Spinal cord (tissue), 9 donors: ENCODE measurements at regions not wholly inside any gene's neighbourhood (a gene's known extent, or its start where the extent isn't known, plus 50 kb on each side); places are given as distances from the start of the nearest gene placed in this dataset.
"Not testable (repeated sequence)": the region's sequence is repeated elsewhere in the genome, so short reads cannot be mapped to it uniquely, and the experiment has no call there.

Experiments
- DNase-seq, 6 donors: peaks; one replicate each; pipeline versions ENCODE4 v3.0.0 to v3.0.0-alpha.2; 2013 to 2015; ENCODE audit warnings: low spot score in 6 of 6, low read depth in 4 of 6
- H3K27ac ChIP-seq: one replicate; pipeline ENCODE4 v1.5.1; 2013; ENCODE audit warnings: low read depth, low read length, control low read depth
- H3K27me3 ChIP-seq: one replicate; pipeline ENCODE4 v1.6.1; 2013; ENCODE audit warnings: low read length; ENCODE audit not compliant: control insufficient read depth, insufficient read depth
- H3K36me3 ChIP-seq: one replicate; pipeline ENCODE4 v1.6.1; 2013; ENCODE audit warnings: low read length; ENCODE audit not compliant: control insufficient read depth, insufficient read depth
- H3K4me1 ChIP-seq: one replicate; pipeline ENCODE4 v1.6.1; 2013; ENCODE audit warnings: low read length; ENCODE audit not compliant: control insufficient read depth, insufficient read depth
- H3K4me3 ChIP-seq: one replicate; pipeline ENCODE4 v1.5.1; 2013; ENCODE audit warnings: low read depth, low read length, control low read depth
- H3K9me3 ChIP-seq: one replicate; pipeline ENCODE4 v1.6.1; 2013; ENCODE audit warnings: low read length; ENCODE audit not compliant: control insufficient read depth, insufficient read depth
- WGBS: methylation state at CpG from one replicate; pipeline ENCODE4 v1.1.5; 2013; ENCODE audit warnings: missing lambda C conversion rate; ENCODE audit not compliant: insufficient coverage; 5-methylcytosine and 5-hydroxymethylcytosine counted together
- donor health status: healthy.

DNA sequence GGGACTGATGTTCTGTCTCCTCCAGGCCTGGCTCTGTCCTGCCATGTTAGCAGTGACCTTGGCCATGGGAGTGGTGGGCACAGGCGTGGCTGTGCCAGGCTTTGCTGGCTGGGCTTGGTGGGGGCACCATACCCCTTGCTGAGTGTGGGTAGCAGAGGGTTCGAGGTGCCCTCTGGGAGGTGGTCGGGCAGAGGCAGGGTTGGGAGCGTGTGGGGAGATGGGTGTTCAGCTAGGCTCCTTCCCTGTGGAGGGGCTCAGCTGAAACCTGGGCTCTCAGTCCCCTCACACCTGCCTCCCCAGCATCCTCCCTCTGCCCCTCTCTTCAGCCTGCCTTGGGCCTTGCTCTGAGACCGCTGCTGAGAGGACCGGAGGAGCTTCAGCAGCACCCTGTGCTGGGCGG lies 109.6 kb downstream of the TMEM121 start:
- WGBS, result no CpG with 5 or more reads among the region's 7 CpGs
- not testable (repeated sequence) for H3K27ac ChIP-seq, H3K9me3 ChIP-seq, H3K4me1 ChIP-seq, DNase-seq, H3K36me3 ChIP-seq, H3K27me3 ChIP-seq, H3K4me3 ChIP-seq

DNA sequence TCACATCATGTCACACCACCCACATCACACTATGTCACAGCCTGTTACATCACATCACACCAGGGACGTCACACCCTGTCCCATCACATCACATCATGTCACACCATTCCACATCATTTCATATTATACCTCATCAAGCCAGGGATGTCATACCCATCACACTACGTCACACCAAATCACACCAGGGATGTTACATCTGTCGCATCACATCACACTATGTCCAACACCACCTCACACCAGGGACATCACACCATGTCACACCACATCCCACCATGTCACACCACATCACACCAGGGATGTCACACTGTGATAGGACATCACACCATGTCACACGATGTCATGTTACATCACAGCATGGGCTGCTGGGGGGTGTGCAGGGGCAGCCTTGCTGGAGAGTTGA lies 110.6 kb downstream of the TMEM121 start:
- H3K4me3 ChIP-seq, result no peak overlapping the region
- no peak overlapping the region for H3K27ac ChIP-seq
- peaks cover 4% of the 10 kb centered on the region for H3K9me3 ChIP-seq
- WGBS, result 100% methylated on average over 1 of the region's 4 CpGs
- H3K27me3 ChIP-seq, result no peaks in the 10 kb centered on the region
- no peaks in the 10 kb centered on the region for H3K4me1 ChIP-seq
- DNase-seq, result no peak
- H3K36me3 ChIP-seq, result no peaks in the 10 kb centered on the region

DNA sequence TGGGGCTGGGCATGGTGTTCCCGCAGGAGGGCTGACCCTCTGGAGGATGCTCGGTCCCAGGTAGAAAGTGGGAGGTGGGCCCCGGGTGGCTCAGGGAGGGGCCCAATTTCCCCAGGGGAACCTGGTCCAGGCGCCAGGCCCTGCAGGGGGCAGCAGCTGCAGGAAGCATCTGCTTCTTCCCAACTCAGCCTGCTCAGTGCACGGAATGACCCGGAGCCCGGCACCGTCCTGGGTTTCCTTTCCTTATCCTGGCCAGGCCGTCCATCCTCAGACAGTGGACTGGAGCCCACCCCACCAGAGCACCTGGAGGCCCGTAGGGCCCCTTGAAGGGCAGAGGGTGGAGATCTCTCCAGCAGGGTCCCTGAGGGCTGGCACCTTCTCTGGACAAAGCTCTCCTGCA lies 111.0 kb downstream of the TMEM121 start:
- not testable (repeated sequence) for DNase-seq, H3K4me3 ChIP-seq, H3K27me3 ChIP-seq, H3K27ac ChIP-seq, H3K36me3 ChIP-seq, H3K4me1 ChIP-seq, H3K9me3 ChIP-seq
- WGBS, result 85% methylated on average over 3 of the region's 10 CpGs

DNA sequence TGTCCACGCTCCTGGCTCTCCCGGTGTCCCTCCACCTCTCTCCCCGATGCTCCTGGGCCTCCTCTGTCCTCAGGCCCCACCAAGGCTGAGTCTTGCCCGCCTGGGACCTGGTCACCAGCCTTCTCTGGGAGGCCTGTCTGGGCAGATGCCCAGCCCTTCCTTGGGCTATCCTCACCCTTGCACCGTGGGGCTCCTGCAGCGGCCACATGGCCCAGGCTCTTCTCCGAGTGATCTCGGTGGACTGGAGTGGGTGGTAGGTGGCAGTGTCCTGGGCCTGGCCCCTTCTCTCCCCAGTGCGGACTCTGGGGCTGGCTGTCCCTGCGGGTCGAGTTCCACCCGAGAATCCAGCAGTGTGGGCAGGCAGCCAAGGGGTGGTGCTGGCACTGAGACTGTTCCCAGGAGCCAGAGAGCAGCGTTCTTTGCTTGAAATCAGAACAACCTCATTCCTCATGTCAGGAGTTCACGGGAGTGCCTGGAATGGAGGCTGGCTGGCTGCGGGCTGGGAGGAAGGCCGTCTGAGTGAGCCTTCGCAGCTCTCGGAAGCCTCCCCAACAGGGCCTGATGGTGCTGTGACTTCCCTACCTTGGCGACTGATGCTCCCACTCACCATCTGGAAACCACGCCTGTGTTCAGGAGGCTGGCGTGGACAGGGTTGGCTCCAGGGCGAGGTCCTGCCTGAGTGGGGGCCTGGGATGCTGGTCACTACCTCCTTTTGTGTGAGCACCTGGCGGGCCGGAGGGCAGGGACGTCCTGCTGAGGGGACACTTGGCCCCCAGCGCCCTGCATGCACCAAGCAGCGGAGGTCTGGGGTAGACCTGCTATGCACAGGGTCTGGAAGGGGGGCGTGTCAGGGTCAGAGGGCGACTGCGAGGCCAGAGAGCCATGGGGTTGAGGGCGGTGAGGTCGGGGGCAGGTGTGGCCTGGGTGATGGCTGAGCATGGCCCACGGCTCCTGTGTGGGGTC lies 113.9 kb downstream of the TMEM121 start:
- not testable (repeated sequence) for H3K27ac ChIP-seq, DNase-seq, H3K4me1 ChIP-seq, H3K4me3 ChIP-seq, H3K36me3 ChIP-seq, H3K9me3 ChIP-seq, H3K27me3 ChIP-seq
- WGBS, result 90% methylated on average over 14 of the region's 33 CpGs

DNA sequence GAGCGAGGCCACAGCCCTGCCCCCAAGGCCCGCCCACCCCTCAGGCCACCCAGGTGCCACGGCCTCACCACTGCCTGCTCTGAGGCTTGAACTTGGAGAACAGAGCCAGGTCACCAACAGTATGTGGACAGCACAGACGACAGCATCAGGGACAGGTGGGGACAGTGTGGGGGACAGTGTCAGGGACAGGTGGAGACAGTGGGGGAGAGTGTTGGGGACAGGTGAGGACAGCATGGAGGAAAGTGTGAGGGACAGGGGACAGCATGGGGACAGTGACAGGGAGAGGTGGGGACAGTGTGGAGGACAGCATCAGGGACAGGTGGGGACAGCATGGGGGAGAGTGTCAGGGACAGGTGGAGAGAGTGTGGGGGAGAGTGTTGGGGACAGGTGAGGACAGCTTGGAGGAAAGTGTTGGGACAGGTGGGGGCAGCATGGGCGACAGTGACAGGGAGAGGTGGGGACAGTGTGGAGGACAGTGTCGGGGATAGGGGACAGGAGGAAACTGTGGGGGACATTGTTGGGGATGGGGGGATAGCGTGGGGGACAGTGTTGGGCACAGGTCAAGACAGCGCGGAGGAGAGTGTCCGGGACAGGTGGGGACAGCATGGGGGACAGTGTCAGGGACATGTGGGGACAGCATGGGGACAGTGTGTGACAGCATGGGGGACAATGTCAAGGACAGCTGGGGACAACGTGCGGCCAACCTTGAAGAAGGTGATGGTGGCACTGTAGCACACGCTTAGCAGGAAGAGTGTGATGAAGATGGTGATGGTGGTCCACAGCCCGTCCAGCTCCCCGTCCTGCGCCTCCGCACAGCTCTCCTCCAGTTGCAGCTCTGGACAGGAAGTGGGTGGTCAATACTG lies 114.9 kb downstream of the TMEM121 start:
- Histone ChIP-seq H3K36me3 (no peaks in the 10 kb centered on the region), H3K4me3 (no peak overlapping the region), H3K27ac (no peak overlapping the region), H3K27me3 (no peaks in the 10 kb centered on the region), H3K9me3 (no peaks in the 10 kb centered on the region), H3K4me1 (no peaks in the 10 kb centered on the region)
- 84% methylated on average over 10 of the region's 17 CpGs for WGBS
- no peak for DNase-seq

DNA sequence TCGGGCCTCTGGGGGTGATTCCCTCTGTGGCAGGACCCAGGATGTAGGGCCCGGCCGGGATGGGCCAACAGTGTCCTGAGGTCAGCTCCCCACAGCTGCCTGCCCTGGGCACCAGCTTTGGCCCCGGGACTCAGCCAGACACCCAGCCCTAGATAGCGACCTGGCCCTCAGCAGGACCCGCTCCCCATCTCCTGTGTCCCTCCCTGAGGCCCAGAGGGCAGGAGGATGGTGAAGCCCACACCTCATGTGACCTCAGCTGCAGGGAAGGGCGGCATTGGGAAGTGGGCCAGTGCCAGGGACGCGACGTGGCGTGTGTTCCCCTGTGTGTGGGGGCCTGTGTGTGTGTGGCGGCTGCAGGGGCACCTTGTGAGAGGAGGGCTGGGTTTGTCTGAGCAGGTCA lies 115.6 kb downstream of the TMEM121 start:
- not testable (repeated sequence) for H3K9me3 ChIP-seq, H3K4me1 ChIP-seq, H3K27me3 ChIP-seq, H3K36me3 ChIP-seq, DNase-seq, H3K4me3 ChIP-seq, H3K27ac ChIP-seq
- WGBS, result 30% methylated on average over 2 of the region's 12 CpGs

DNA sequence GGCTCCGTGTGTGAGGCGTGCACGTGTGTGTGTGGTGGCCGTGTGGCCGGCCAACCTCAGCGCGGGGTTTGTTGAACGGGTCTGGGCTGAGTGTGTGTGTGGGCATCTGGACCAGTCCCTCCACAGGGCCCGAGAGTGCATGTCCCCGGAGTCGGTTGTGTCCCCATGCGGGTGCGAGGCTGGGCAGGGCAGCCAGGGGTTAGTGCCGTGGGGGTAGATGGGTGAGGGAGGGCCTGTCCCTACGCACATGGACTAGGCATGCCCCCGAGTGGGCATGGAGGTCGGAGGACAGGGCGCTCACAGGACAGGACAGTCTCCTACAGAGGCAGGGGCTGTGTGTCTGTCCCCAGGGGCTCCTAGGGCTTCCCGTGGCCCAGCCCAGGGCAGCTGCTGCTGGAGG lies 116.1 kb downstream of the TMEM121 start:
- not testable (repeated sequence) for DNase-seq, H3K27ac ChIP-seq, H3K27me3 ChIP-seq, H3K9me3 ChIP-seq, H3K36me3 ChIP-seq, H3K4me1 ChIP-seq, H3K4me3 ChIP-seq
- WGBS, result no CpG with 5 or more reads among the region's 19 CpGs

DNA sequence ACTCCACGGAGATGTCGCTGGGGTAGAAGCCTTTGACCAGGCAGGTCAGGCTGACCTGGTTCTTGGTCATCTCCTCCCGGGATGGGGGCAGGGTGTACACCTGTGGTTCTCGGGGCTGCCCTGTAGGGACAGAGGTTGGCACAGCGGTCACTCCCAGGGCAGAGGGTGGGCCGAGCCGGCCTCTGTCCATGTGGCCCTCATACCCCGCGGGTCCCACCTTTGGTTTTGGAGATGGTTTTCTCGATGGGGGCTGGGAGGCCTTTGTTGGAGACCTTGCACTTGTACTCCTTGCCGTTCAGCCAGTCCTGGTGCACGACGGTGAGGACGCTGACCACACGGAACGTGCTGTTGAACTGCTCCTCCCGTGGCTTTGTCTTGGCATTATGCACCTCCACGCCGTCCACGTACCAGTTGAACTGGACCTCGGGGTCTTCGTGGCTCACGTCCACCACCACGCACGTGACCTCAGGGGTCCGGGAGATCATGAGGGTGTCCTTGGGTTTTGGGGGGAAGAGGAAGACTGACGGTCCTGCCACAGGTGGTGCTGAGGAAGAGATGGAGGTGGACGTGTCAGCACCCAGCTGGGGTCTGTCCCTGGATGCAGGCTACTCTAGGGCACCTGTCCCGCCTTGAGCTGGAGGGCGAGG lies 117.1 kb downstream of the TMEM121 start:
- not testable (repeated sequence) for H3K27me3 ChIP-seq, H3K4me1 ChIP-seq, H3K4me3 ChIP-seq, H3K9me3 ChIP-seq, H3K27ac ChIP-seq, DNase-seq, H3K36me3 ChIP-seq
- 83% methylated on average over 23 of the region's 30 CpGs for WGBS

DNA sequence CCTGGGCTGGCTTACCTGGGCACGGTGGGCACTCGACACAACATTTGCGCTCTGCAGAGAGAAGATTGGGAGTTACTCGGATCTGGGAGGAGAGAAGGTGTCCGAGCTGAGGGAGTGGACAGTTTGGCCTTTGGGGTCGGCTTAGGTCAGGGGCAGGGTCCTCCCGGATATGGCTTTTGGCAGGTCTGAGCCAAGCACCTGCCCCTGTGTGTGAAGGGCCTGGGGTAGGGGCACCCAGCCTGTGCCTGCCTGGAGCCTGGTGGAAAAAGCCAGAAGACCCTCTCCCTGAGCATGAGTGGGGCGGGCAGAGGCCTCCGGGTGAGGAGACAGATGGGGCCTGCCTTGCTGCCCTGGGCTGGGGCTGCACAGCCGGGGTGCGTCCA lies 117.7 kb downstream of the TMEM121 start:
- not testable (repeated sequence) for H3K27ac ChIP-seq, H3K27me3 ChIP-seq, H3K9me3 ChIP-seq, DNase-seq, H3K36me3 ChIP-seq, H3K4me1 ChIP-seq, H3K4me3 ChIP-seq
- WGBS, result 95% methylated on average over 6 of the region's 11 CpGs
